BLaER1 treated with 17β-estradiol and CSF1 and Interleukin-3, amounts not matched to agents 10 nM and 100 nM (cell line): ENCODE measurements at regions not wholly inside any gene's neighbourhood (a gene's known extent, or its start where the extent isn't known, plus 50 kb on each side); places are given as distances from the start of the nearest gene placed in this dataset.

Source experiments
- H3K27ac ChIP-seq, 11 experiments: shearing (Covaris generic); formaldehyde crosslinking; 2 replicates each; pipeline ENCODE4 v1.8.1; 2022
- H3K27me3 ChIP-seq, 11 experiments: shearing (Covaris generic); formaldehyde crosslinking; 2 replicates each; pipeline ENCODE4 v1.8.1; 2022
- H3K36me3 ChIP-seq, 11 experiments: shearing (Covaris generic); formaldehyde crosslinking; 2 replicates each; pipeline ENCODE4 v1.8.1; 2022
- H3K4me1 ChIP-seq, 10 experiments: shearing (Covaris generic); formaldehyde crosslinking; 2 replicates each; pipeline ENCODE4 v1.8.1; 2022
- H3K4me2 ChIP-seq, 11 experiments: shearing (Covaris generic); formaldehyde crosslinking; 2 replicates each; pipeline ENCODE4 v1.8.1; 2022
- H3K4me3 ChIP-seq, 10 experiments: shearing (Covaris generic); formaldehyde crosslinking; 2 replicates each; pipeline ENCODE4 v1.8.1; 2022
- H3K9ac ChIP-seq, 11 experiments: shearing (Covaris generic); formaldehyde crosslinking; 2 replicates each; pipeline ENCODE4 v1.8.1; 2022
- H3K9me3 ChIP-seq, 11 experiments: shearing (Covaris generic); formaldehyde crosslinking; replicated peaks in 1 of 11; 2 replicates each; pipeline ENCODE4 v1.8.1; 2022
- H4K20me1 ChIP-seq, 11 experiments: shearing (Covaris generic); formaldehyde crosslinking; 2 replicates each; pipeline ENCODE4 v1.8.1; 2022
- Cebpa-rat ChIP-seq, 11 experiments: shearing (Covaris generic); IDR thresholded peaks; 2 replicates each; pipeline ENCODE4 v1.8.1; 2022

- Histone ChIP-seq H3K27ac (peak overlapping the region in 3 of 11 experiments; percentile 8 to 36 (median 11); a peak in 3 of 22 replicates), H4K20me1 (peaks cover 24 to 76% (median 47%) of the 10 kb centered on the region in 11 experiments; a peak in 20 of 22 replicates), H3K27me3 (no peaks in the 10 kb centered on the region), H3K4me1 (peaks cover 24 to 33% (median 28%) of the 10 kb centered on the region in 10 experiments), H3K4me2 (no peak overlapping the region), H3K9me3 (no peaks in the 10 kb centered on the region), H3K4me3 (no peak overlapping the region), H3K36me3 (peaks cover 55 to 96% (median 79%) of the 10 kb centered on the region in 11 experiments), H3K9ac (peak overlapping the region in 2 of 11 experiments; percentile 16 to 44; a peak in 3 of 22 replicates)
- TF ChIP-seq Cebpa-rat (IDR thresholded peaks at IDR 0.05), result no peak
These were observed 356.8 kb downstream of the SEC14L1 start for GRCh38 chr17:77497578-77497934.

- H3K27ac ChIP-seq, result no peak overlapping the region
- peaks cover 17 to 26% (median 21%) of the 10 kb centered on the region in 10 experiments for H3K4me1 ChIP-seq
- H3K36me3 ChIP-seq, result peaks cover 48 to 92% (median 73%) of the 10 kb centered on the region in 11 experiments
- H3K9me3 ChIP-seq, result no peaks in the 10 kb centered on the region
- H3K4me3 ChIP-seq, result no peak overlapping the region
- H3K9ac ChIP-seq, result no peak overlapping the region
- H3K4me2 ChIP-seq, result no peak overlapping the region
- H4K20me1 ChIP-seq, result peaks cover 17 to 74% (median 44%) of the 10 kb centered on the region in 11 experiments; a peak in 18 of 22 replicates
- H3K27me3 ChIP-seq, result no peaks in the 10 kb centered on the region
- no peak for TF ChIP-seq Cebpa-rat (IDR thresholded peaks at IDR 0.05)
These were observed 357.4 kb downstream of the SEC14L1 start for GRCh38 chr17:77498091-77498741.

GRCh38 chr17:77498791-77499698 is 358.3 kb downstream of the SEC14L1 start:
- H3K9me3 ChIP-seq, result no peaks in the 10 kb centered on the region
- TF ChIP-seq Cebpa-rat (IDR thresholded peaks at IDR 0.05), result no peak
- no peaks in the 10 kb centered on the region for H3K27me3 ChIP-seq
- H3K9ac ChIP-seq, result 0 out of 22 replicates have a peak overlapping the region, but pooled peaks of 1 of the 11 experiments have one; percentile 24
- no peak overlapping the region for H3K4me3 ChIP-seq
- H3K27ac ChIP-seq, result no peak overlapping the region
- peaks cover 44 to 84% (median 66%) of the 10 kb centered on the region in 11 experiments for H3K36me3 ChIP-seq
- H4K20me1 ChIP-seq, result peaks cover 13 to 72% (median 37%) of the 10 kb centered on the region in 11 experiments; a peak in 18 of 22 replicates
- no peak overlapping the region for H3K4me2 ChIP-seq
- H3K4me1 ChIP-seq, result peaks cover 9 to 18% (median 13%) of the 10 kb centered on the region in 10 experiments

- Histone ChIP-seq H3K4me2 (no peak overlapping the region), H4K20me1 (peaks cover 7 to 64% (median 33%) of the 10 kb centered on the region in 11 experiments; a peak in 15 of 22 replicates), H3K4me1 (peaks cover under 1 to 10% (median 5%) of the 10 kb centered on the region in 10 experiments; a peak in 15 of 20 replicates), H3K9me3 (no peaks in the 10 kb centered on the region), H3K9ac (0 out of 22 replicates have a peak overlapping the region, but pooled peaks of 1 of the 11 experiments have one; percentile 24), H3K36me3 (peaks cover 41 to 76% (median 59%) of the 10 kb centered on the region in 11 experiments), H3K27ac (no peak overlapping the region), H3K27me3 (no peaks in the 10 kb centered on the region), H3K4me3 (no peak overlapping the region)
- TF ChIP-seq Cebpa-rat (IDR thresholded peaks at IDR 0.05), result no peak
These were observed 359.1 kb downstream of the SEC14L1 start for GRCh38 chr17:77499699-77500435.

- H3K36me3 ChIP-seq, result peaks cover 31 to 64% (median 48%) of the 10 kb centered on the region in 11 experiments
- H3K4me1 ChIP-seq, result no peaks in the 10 kb centered on the region
- TF ChIP-seq Cebpa-rat (IDR thresholded peaks at IDR 0.05), result no peak
- no peak overlapping the region for H3K9ac ChIP-seq
- no peaks in the 10 kb centered on the region for H3K9me3 ChIP-seq
- H3K27me3 ChIP-seq, result no peaks in the 10 kb centered on the region
- no peak overlapping the region for H3K4me3 ChIP-seq
- no peak overlapping the region for H3K27ac ChIP-seq
- peaks cover 6 to 53% (median 27%) of the 10 kb centered on the region in 11 experiments; a peak in 13 of 22 replicates for H4K20me1 ChIP-seq
- H3K4me2 ChIP-seq, result no peak overlapping the region
These were observed 360.4 kb downstream of the SEC14L1 start for GRCh38 chr17:77501101-77501566.

GRCh38 chr17:77501751-77502625 is 361.2 kb downstream of the SEC14L1 start:
- no peak overlapping the region for H3K4me2 ChIP-seq
- no peaks in the 10 kb centered on the region for H3K4me1 ChIP-seq
- no peaks in the 10 kb centered on the region for H3K9me3 ChIP-seq
- no peak overlapping the region for H3K27ac ChIP-seq
- no peaks in the 10 kb centered on the region for H3K27me3 ChIP-seq
- H3K4me3 ChIP-seq, result no peak overlapping the region
- H4K20me1 ChIP-seq, result peaks cover 0 to 45% (median 18%) of the 10 kb centered on the region in 11 experiments; a peak in 13 of 22 replicates
- no peak for TF ChIP-seq Cebpa-rat (IDR thresholded peaks at IDR 0.05)
- peaks cover 22 to 55% (median 39%) of the 10 kb centered on the region in 11 experiments for H3K36me3 ChIP-seq
- H3K9ac ChIP-seq, result no peak overlapping the region

- peaks cover 16 to 47% (median 33%) of the 10 kb centered on the region in 11 experiments for H3K36me3 ChIP-seq
- no peak for TF ChIP-seq Cebpa-rat (IDR thresholded peaks at IDR 0.05)
- no peaks in the 10 kb centered on the region for H3K4me1 ChIP-seq
- H3K9ac ChIP-seq, result no peak overlapping the region
- no peaks in the 10 kb centered on the region for H3K9me3 ChIP-seq
- peaks cover 0 to 39% (median 13%) of the 10 kb centered on the region in 11 experiments; a peak in 13 of 22 replicates for H4K20me1 ChIP-seq
- H3K4me3 ChIP-seq, result no peak overlapping the region
- H3K27ac ChIP-seq, result no peak overlapping the region; a peak in 1 of 22 replicates
- no peak overlapping the region for H3K4me2 ChIP-seq
- H3K27me3 ChIP-seq, result no peaks in the 10 kb centered on the region
These were observed 362.0 kb downstream of the SEC14L1 start for GRCh38 chr17:77502626-77503292.
